HG02840 (cell line): ENCODE measurements at regions not wholly inside any gene's neighbourhood (a gene's known extent, or its start where the extent isn't known, plus 50 kb on each side); places are given as distances from the start of the nearest gene placed in this dataset.

Source experiments
- ATAC-seq: cut with Tn5 transposase; IDR thresholded peaks from one replicate; pipeline ENCODE4 v1.9.1; 2021; ENCODE audit warnings: mild to moderate bottlenecking, moderate library complexity, moderate number of reproducible peaks; ENCODE audit not compliant: unreplicated experiment, low FRiP score

DNA sequence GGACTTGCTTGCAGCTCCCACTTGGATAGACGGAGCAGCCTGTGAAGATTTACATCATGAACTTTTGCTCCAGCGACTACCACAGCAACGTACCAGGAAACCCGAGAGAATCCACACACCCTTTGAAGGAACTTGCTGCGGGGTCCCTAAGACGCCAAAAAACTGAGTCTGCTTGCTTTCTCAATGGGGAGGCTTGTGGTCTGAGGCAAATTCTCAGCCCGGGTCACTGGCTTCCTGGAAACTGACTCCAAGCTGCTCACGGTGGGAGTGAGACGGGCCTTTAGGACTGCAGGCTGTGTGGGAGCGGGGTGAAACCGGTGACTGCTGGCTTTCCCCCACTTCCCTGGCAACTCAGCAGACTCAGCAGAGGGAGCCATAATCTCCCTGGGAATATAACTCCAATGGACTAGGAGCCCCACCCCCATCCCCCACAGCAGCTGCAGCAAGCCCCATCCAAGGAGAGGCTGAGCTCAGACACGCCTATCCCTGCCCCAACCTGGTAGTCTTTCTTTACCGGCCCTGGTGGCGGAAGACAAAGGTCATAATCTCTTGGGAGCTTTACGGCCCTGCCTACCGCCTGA is 466.0 kb downstream of the CAAP1 start:
- no peak for ATAC-seq

DNA sequence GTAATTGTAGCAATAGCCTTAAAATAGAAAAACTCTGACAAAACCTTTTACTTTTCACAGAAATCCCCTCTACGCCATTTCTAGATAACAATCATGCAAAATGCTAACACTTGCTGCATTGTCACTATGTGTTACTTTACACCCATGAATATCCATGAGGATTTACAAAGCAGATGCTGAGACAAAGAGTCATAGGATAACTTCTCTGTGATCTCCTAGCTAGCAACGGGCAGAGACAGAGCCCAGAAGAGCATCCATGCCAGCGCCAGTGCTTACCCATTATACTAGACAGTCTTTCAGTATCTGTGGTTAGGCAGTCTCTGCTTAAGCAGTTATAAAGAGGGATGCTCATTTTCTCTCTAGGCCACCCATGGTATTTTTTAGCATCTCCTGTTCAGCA is 474.1 kb downstream of the CAAP1 start:
- no peak for ATAC-seq

DNA sequence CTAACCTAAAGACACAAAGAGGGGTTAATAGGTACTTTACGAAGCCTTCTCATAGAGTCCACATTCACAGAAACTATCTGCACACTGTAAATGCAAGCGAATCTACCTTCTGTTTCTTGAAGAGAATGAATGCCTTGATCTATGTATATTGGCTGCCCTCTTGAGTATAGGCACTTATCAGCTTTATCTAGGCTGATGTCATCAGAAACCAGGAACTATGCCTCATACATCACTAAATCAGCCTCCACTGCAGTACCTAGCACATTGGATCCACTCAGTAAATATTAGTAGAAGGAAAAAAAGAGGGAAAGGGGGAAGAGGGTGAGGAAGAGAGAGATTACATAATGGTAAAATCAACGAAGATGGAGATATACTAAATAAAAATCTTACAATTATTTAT is 477.1 kb downstream of the CAAP1 start:
- ATAC-seq = no peak

DNA sequence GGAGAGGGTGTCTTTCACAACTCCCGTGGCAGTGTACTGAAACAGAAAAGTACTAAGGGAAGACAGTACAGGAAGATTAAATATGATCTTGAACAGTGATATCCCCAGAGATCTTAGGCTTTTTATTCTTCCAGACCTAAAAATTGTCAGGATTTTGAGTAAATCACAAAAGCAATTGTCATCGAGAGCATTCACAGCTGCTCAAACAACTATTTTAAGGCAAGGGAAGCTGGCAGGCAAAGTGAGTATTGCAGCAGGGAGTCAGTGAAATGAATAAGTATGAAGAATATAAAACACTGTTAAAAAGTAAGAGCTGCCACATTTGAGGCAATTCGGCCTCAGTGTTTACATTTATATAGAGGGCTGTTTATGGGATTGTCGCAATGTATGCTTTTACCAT is 479.0 kb downstream of the CAAP1 start:
- ATAC-seq = no peak

DNA sequence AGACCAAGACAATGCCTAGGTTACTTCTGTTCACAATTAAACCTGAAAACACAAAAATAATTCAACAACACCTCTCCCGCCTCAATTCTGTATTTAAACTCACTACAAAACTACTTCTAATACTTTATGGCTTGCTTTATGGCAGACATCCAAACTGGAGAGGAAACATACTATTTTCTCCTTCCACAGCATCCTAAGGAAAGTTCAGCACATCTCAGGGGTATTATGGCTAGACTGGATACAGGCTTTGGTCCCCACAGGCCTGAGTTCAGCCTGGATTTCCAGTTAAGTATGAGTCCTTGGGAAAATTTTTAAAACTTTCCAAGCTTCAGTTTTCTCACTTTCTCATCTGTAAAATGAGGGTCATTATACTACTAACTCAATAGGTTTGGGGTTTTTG is 480.2 kb downstream of the CAAP1 start:
- ATAC-seq = no peak

DNA sequence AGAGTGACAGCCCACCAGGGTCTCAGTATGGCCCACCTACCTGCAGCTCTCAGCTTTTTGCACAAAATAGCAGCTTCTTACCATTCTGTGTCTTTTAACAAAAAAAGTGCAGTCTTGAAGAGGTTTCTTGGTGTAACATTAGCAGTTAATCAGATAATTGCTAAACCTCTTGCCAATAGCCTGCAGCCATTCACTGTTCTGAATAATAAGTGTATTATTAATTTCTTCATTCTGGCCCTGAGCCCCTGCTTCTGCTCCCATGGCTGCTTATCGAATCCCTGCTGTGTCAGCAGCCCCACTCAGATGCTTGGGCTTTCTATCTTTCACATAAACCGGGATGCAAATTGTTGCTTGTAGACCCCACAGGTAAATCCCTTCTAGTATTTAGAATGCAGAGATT is 485.9 kb downstream of the CAAP1 start:
- no peak for ATAC-seq

DNA sequence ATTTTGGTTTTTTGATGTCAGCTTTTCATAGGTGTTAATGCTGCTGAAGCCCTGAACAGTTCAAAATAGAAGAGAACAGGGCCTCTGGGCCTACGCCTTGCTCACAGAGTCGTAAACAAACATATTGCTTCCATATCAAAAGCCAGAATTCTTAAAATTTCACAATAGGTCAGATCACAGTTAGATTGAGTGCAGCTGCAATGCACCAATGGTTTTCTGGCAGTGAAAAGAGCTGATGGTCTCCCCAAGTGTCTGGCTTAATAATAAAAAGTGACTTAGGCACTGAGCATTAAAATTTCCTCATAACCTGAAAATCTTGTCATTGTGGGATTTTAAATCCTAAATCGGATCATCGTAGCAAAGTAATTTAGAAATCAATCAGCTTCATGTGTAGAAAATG is 493.0 kb downstream of the CAAP1 start:
- no peak for ATAC-seq

DNA sequence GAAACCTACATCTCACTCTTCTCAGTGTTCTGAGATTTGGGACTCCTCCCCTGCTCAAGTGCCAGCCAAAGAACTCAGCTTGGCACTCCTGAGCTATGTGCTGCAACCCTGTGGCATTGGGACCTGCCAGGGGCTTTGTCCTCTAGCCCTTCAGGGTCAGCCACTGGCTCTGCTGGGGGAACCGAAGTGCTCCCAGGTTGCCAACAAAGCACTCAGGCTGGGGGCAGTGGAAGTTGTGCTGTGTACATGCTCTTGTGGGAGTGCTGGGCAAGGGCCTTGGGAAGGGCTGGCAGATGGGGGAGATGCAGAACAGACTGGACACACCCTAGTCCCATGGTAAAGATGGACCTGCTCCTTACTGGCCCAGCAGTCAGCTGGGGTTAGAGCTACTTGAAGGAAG is 498.6 kb downstream of the CAAP1 start:
- ATAC-seq = no peak

DNA sequence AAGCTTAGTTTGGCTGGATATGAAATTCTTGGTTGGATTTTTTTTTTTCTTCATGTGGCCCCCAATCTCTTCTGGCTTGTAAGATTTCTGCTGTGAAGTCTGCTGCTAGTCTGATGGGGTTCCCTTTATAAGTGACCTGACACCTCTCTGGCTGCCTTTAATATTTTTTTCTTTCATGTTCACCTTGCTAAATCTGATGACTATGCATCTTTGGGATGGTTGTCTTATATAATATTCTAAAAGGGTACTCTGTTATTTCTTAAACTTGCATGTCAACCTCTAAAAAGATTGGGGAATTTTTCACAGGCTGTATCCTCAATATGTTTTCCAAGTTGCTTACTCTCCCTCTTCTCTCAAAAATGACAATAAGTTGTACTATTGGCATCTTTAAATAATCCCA is 500.0 kb downstream of the CAAP1 start:
- ATAC-seq = no peak

DNA sequence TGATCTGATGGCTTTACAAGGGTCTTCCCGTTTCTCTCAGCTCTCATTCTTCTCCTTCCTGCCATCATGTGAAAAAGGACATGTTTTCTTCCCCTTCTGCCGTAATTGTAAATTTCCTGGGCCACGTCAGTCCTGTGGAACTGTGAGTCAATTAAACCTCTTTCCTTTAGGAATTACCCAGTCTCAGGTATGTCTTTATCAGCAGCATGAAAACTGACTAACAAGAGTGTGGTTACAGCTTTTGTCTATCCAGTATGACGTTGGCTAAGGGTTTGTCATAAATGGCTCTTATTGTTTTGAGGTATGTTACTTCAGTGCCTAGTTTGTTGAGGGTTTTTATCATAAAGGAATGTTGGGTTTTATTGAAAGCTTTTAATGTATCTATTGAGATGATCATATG is 501.6 kb downstream of the CAAP1 start:
- no peak for ATAC-seq

DNA sequence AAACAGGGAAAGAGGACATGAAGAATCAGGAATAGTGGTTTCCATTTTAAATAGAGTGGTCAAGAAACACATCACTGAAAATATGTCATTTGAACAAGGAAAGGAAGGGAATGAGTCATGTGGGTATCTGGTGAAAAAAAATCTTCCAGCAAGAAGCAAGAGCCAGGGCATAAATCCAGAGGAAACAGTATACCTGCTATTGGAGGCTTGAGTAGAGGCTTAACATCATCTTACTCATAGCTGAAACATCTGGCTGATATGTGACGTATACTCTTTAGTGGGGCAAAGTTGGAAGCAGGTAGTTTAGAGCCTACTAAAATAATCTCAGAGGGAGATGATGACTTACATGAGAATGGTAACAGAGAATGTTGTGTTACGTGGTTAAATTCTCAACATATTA is 517.2 kb downstream of the CAAP1 start:
- no peak for ATAC-seq

DNA sequence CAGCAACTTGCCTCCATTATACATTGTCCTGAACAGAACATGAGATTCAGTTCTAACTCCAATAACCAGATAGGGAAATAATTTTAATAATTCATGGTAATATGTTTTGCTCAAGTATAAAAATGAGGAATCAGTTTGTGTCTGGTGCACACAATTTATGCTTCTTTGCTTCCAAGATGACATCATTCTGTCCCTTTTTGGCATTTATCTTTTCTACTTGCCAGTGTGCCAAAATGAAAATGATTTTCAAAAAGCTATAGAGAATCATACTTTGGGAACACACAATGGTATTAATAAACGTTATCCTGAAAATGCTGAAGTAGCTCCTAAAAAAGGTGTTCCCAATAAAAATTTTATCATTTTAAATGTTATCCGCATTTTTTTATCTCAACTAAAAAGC is 519.0 kb downstream of the CAAP1 start:
- ATAC-seq = no peak

DNA sequence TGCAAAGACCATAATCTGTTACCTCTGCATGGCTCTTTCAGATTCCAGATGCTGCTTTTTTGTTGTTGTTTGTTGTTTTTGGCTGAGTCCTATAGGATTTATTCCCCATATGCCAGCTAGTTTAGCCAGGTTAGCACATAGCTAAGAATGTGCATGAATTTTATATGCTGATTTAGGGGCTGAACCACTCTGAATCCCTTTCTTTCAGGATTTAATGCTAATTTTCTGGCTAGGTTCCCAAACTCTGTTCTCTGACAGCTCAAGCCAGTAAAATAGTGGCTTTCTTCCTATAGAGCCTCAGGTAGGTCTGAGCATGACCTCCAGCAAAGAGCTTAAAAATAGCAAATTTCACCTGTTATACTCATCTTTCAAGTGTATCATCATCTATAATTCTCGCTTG is 521.4 kb downstream of the CAAP1 start:
- ATAC-seq = no peak

DNA sequence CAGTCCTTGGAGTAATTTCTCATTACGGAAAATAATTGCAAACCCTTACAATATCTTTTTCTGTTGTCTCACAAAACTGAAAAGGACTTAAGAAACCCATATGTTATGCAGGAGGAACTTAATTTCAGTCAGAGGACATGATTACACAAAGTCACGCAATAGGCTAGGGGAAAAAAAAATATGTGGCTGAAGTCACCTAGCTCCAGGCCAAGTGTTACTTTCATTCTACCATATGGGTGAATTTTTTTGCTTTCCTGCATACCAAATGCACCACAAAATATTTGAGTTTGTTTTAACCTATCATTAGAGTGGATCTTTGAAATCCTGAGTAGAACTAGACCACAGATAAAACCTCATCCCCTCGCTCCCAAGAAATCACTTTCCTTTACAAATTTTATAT is 523.5 kb downstream of the CAAP1 start:
- no peak for ATAC-seq

DNA sequence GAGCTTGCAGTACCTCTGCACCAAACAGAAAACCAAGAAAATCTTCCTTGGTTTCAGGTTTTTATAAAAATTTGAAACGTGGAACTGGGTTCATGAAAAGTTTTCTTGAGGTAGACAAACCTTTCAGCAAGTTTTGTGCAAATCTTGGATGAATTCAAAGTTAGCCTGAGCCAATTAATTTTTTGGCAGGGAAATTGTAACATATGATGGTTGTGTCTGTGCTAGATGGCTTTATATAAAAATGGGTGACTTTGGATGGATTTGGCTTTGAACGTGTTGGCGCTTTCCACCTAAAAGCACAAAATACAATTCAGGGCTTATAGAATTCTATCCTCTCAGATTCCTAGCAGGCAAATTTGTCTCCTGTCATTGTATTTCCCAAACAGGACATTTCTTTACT is 524.4 kb downstream of the CAAP1 start:
- no peak for ATAC-seq

DNA sequence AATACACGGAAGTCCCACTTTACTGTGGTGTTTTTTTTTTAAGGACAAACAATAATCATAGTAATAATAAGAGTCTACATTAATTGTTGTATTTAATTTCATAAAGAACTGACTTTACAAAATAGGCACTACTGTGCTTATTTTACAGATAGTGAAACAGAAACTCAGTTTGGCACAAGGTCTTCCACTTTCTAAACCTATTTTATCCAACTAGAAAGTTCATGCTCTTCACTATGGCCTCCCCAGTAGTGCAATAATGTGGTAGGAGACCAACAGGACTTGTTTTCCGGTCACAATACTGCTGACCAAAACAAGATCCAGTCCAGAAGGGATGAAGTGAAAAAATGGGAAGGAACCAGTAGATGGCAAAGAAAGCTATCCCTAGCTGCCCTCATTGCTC is 531.6 kb downstream of the CAAP1 start:
- ATAC-seq = no peak

DNA sequence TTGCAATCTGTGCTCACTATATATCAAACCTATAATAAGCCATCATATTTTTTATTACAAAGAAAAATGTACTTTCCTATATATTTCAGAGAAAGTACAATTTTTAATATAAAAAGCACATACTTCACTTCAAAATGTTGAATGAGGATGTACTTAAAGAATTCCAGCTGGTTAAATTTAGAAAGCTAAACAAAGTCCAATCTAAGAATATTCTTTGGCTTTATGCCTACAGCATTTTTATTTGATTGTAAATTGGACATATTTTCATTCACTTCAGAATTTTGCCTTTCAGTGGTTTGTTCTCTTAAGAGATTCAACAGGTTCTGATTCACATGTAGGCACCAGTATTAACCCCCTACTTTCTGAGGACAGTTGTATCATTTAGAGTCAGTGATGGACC is 533.8 kb downstream of the CAAP1 start:
- no peak for ATAC-seq

DNA sequence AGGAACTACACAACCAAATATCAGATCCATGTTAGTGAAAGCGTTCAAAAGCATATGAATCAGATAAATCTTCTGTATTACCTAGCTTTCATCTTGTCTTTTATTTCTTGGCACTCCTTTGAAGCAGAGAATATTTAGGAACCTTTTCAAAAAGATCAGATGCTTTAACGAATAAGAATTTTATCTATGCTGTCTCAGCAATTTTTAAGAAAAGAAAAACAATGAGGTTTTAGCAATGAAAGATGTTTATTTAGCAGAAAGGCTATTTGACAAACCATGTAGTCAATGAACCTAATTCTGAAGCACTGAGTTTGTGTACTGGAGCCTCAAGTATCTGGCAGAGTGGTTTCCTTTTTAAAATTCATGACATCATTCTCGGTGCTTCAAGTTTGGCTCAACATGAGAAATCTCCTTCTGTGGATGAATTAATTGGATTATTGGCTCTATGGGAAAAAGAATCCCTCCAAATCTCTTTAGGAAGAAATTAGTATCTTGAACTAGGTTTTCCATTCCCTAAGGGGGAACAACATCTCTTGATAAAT is 534.7 kb downstream of the CAAP1 start:
- no peak for ATAC-seq

DNA sequence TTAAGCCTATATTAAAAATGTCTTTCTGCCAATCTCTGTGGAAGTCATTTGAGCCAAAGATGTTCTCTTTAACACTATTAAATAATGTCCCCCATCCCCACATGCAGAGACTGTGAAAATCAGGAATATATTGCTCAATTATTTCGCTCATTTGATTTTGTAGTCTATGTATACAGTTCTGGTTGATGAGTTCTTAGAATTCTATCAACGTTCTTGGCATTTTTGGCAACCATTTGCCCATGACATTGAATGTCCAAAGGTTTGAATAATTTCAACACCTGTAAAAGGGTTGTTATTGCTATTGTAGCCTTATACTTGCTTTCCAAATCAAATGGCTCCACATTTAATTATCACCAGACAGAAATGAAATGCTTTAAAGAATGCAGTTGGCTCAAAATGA is 536.1 kb downstream of the CAAP1 start:
- ATAC-seq = no peak

DNA sequence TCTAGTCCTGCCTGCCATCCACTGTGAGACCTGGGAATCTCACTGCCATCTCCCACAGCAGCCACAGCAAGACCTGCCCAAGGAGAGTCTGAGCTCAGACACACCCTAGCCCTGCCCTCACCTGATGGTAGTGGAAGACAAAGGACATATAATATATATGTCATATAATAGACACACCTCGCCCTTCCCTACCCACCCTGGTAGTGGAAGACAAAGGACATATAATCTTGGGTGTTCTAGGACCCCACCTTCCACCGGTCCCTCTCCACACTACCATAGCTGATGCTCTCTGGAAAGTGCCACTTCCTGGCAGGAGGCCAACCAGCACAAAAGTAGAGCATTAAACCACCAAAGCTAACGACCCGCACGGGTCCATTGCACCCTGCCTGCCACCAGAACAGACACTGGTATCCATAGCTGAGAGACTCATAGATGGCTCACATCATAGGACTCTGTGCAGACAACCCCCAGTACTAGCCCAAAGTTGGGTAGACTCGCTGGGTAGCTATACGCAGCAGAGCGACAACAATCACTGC is 545.6 kb downstream of the CAAP1 start:
- ATAC-seq = no peak

DNA sequence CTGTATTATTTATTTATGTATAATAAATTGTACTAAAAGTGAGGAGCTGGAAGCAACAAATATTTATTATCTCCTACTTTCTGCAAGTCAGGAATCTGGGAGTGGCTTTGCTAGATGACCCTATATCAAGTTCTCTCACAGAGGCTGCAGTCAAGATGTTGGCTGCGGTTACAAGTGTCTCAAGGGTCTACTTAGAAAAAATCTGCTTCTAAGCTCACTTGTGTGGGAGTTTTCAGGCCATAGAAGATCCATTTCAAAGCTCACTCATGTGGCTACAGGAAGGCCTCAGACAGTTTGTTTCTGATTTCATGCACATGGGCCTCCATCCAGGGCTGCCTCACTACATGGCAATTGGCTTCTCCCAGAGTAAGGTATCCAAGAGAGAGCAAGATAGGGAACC is 551.1 kb downstream of the CAAP1 start:
- ATAC-seq = no peak

DNA sequence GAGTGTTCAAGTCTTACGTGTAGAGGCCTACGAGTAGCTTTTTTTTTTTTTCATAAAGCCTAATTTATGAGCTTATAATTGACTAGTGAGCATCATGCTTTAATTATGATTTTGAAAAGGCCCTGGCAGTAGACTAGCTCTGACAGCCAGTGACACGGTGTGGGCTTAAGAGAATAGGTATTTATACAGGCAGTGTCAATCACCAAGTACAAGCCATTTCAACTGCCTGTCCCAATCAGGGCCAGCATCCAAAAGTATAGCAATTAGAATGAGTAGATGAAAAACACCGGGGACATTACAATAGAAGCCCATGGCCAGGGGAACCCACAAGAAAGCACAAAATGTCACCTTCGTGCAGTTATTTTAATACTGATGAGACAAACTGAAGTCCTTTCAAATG is 552.8 kb downstream of the CAAP1 start:
- no peak for ATAC-seq

DNA sequence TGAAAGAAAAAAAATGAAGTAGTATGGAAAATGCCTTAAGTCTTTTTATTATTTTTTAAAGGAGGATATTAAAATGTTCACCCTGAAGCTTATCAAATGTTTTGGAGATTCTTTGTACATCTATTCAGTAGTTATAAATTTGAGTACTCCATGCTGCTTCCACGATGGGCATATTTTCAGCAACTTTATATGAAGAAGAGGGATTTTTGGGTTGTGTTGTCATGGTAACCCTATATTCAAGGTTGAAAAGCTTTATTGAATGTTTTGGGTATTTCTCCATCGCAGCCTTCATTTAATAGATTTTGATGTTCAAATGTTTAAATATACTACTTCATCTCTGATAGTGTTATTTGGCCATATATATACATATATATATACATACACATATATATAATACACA is 557.5 kb downstream of the CAAP1 start:
- no peak for ATAC-seq
